ENCODE measurements at regions not wholly inside any gene's neighbourhood (a gene's known extent, or its start where the extent isn't known, plus 50 kb on each side); places are given as distances from the start of the nearest gene placed in this dataset.

GRCh38 chr22:27418261-27418660 lies 383.3 kb downstream of the MN1 start:
- Histone ChIP-seq H3K4ac (replicated peaks; ENCODE audit: insufficient read length, low read depth, low read length) (no peak overlapping the region), H3K79me1 (ENCODE audit: low read depth, low read length) (no peaks in the 10 kb centered on the region), H3K23me2 (ENCODE audit: low read depth, low read length) (peaks cover 4% of the 10 kb centered on the region; the same call in 1 of the 2 replicates), H2BK20ac (ENCODE audit: low read length) (peak overlapping the region; percentile 51), H4K5ac (ENCODE audit: insufficient read length, low read depth, low read length) (no peak overlapping the region), H2BK120ac (replicated peaks; ENCODE audit: low read depth, low read length) (no peak overlapping the region), H4K91ac (replicated peaks; ENCODE audit: insufficient read length, low read length) (no peak overlapping the region), H2AK5ac (ENCODE audit: low read depth, low read length) (no peak overlapping the region), H2BK15ac (ENCODE audit: low read length) (peak overlapping the region; percentile 99), H2AFZ (ENCODE audit: low read length) (no peak overlapping the region), H3K36me3 (ENCODE audit: control insufficient read depth in 2 of 4, insufficient read depth in 4 of 4, low read length in 3 of 4) (no peaks in the 10 kb centered on the region), H3K56ac (replicated peaks; ENCODE audit: insufficient read length, low read depth, low read length) (no peak overlapping the region), H3K23ac (ENCODE audit: insufficient read length) (no peak overlapping the region), H3K4me1 (replicated peaks in 1 of 4; ENCODE audit: control insufficient read depth in 3 of 4, insufficient read depth in 4 of 4, low read length in 3 of 4) (peaks cover 2 to 25% (median 15%) of the 10 kb centered on the region in 4 experiments), H3K4me2 (ENCODE audit: insufficient read depth in 1 of 2, low read depth in 2 of 2, low read length in 2 of 2) (no peak overlapping the region), H3K18ac (ENCODE audit: extremely low read depth, low read length) (no peak overlapping the region), H4K20me1 (replicated peaks in 1 of 2; ENCODE audit: control insufficient read depth in 1 of 2, insufficient read depth in 2 of 2, low read length in 2 of 2) (no peaks in the 10 kb centered on the region), H3K14ac (ENCODE audit: insufficient read length) (no peak overlapping the region), H2BK5ac (ENCODE audit: low read depth, low read length) (no peak overlapping the region), H3K27ac (ENCODE audit: low read depth, low read length) (no peak overlapping the region), H3K4me3 (ENCODE audit: extremely low read depth in 1 of 4, insufficient read depth in 2 of 4, low read depth in 3 of 4, low read length in 4 of 4) (no peak overlapping the region), H2BK12ac (ENCODE audit: low read depth, low read length) (no peak overlapping the region; the same call in 1 of the 2 replicates), H3K27me3 (replicated peaks in 1 of 4; ENCODE audit: control insufficient read depth in 3 of 4, extremely low read depth in 1 of 4, insufficient read depth in 3 of 4, low read length in 3 of 4) (no peaks in the 10 kb centered on the region), H4K8ac (ENCODE audit: extremely low read depth, insufficient read depth, low read length) (no peak overlapping the region), H3K9ac (replicated peaks in 1 of 4; ENCODE audit: extremely low read depth in 1 of 4, low read depth in 3 of 4, low read length in 3 of 4) (no peak overlapping the region), H3K79me2 (ENCODE audit: control insufficient read depth in 1 of 2, insufficient read depth in 2 of 2, low read length in 2 of 2) (no peaks in the 10 kb centered on the region), H3K9me3 (ENCODE audit: insufficient read depth in 2 of 2, low read depth in 1 of 2, low read length in 1 of 2) (no peaks in the 10 kb centered on the region)
- DNase-seq (ENCODE audit: low read depth in 1 of 2, low spot score in 2 of 2): no peak
- ChIA-PET CTCF (ENCODE audit: partially characterized antibody) (interaction anchor here (1.5 kb wide), 1 partner anchor 13 kb away, joined by 6 read pairs; no protein-coding TSS in a partner anchor), POLR2A (ENCODE audit: partially characterized antibody) (no interaction called here)
- no peak for FAIRE-seq
- TF ChIP-seq MAX (IDR thresholded peaks at IDR 0.05) (no peak), TAF1 (IDR thresholded peaks at IDR 0.05; ENCODE audit: low read depth, low read length) (no peak), SUZ12 (IDR thresholded peaks at IDR 0.05; ENCODE audit: low read length) (no peak), EZH2 (IDR thresholded peaks at IDR 0.05; ENCODE audit: low read depth, low read length, severe bottlenecking) (no peak), CHD1 (IDR thresholded peaks at IDR 0.05; ENCODE audit: low read depth, low read length) (no peak), ZNF274 (IDR thresholded peaks at IDR 0.05; ENCODE audit: borderline replicate concordance, extremely low read depth, low read length) (no peak), KDM5A (IDR thresholded peaks at IDR 0.05; ENCODE audit: low read length) (no peak), EP300 (IDR thresholded peaks at IDR 0.05; ENCODE audit: borderline replicate concordance in 1 of 2, low read depth in 2 of 2, low read length in 2 of 2) (no peak), CEBPB (IDR thresholded peaks at IDR 0.05; ENCODE audit: low read depth, low read length) (no peak)
- 81% methylated on average over 7 of the region's 7 CpGs; no CpG with 5 or more reads in 1 of the 2 experiments for WGBS, 2 experiments (ENCODE audit: extremely low coverage in 1 of 2, insufficient coverage in 1 of 2, insufficient read length in 1 of 2, insufficient replicate concordance in 2 of 2, low coverage in 1 of 2, low lambda C conversion rate in 2 of 2, missing lambda C conversion rate in 1 of 2)

All from H1 (cell line).